Skin of body (tissue), 1 donor: ENCODE measurements at regions not wholly inside any gene's neighbourhood (a gene's known extent, or its start where the extent isn't known, plus 50 kb on each side); places are given as distances from the start of the nearest gene placed in this dataset.
A peak's percentile ranks its signal among the peaks of the same experiment; 100 is the strongest.

Experiments
- DNase-seq: peaks from one replicate; lab custom pipeline; 2025; lab: John Stamatoyannopoulos, UW

DNA sequence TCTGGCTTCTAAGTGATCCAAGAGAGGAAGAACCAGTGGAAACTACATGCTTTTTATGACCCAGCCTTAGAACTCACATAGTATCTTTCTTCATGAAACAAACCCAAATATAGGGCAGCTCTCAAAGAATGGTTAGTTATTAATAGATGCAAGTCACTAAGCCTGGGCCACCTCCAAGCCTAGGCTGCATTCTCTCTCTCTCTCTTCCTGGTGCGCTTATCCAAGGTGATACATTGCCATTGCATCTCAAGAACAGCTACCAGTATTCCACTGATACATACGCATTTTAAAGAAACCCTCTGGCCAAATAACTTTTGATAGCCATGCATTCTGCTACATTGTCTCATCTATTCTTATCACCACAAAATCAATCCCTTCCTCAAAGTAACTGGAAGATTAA, 455.6 kb upstream of the ADGRL2 start:
- no peak for DNase-seq

DNA sequence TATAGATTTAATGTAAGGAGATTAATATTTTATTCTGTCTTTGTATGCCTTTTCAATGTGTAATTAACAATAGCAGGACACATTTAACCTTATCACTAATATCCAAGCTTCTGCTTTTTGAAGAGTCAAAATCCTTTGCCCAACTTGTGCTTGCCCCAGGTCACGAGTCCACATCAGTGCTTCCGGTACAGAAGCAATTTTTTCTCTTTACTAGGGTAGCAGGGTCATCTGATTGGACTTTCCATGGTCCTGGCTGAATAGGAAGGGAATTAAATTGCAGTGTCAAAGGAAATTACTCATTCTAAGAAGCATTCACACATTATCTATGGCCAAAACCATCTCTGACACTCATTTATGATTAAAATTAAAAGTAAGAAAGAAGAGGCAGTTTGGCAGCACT, 460.5 kb upstream of the ADGRL2 start:
- no peak for DNase-seq

DNA sequence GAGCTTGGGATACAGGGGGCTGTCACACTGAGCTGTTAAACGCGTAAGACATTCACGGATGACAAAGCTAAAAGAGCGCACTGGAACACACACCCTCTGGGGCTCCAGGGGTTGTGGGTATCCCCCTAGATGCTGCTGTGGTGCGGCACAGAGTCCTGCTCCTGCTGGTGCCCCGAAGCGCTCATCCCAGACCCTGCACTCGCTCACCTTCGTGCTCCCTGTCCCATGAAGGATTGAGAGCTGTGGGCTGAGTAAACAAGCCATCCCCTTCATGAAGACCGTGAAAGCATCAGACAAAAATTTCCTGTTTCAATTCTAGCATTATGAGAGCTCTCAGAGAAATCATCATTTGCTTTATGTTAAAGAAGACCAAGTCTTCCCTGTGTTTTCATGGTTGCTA, 463.5 kb upstream of the ADGRL2 start:
- no peak for DNase-seq

DNA sequence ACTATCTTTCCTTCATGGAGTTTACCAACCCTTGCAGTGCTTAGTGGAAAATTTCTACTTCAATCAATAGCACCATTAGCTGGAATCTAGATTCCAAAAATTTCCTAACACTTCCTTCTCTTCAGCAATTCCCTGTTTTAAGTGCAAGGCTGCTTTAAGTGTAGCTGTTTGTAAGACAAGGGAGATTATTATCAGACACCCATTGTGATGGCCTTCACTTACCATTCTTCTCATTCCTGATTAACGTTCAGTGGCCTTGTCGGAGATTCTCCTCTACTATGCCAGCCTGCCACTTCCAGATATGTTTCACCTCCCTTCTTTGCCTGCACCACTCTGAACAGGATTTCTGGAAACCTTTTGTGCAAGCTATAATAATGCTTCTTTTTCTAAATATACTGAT, 464.9 kb upstream of the ADGRL2 start:
- DNase-seq = no peak

DNA sequence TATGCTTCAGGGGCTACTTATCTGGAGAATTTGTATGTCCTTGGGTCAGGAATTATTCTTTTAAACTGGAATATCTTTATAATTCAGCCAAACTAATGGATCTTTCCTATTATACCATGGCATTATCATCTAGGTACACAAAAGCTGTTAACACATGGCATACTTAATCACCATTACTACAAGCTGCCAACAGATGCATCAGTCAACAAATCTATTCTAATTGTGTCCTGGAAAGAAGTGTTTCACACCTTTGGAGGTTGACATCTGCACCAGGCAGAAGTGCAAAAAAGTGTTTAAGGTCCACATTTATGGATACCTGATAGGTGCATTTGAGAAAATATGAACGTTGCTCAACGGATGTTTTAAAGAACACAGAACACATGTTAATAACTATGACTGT, 470.2 kb upstream of the ADGRL2 start:
- no peak for DNase-seq

DNA sequence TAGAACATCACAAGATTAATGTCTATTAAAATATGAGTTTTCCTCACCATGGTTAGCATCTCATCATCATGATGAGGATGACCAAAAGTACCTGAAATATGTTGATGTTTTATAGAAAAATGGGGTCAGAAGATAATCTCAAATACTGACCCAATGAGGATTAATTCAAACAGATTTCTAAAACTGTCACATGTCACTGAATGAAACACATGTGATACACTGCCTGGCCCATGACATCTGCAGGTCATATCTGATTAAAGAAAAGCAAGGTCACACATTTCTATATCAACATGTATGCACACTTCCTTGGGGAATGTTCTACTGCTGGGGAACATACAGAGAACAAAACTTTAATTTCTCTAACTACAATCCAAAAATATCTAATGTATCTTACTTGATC, 470.6 kb upstream of the ADGRL2 start:
- no peak for DNase-seq

DNA sequence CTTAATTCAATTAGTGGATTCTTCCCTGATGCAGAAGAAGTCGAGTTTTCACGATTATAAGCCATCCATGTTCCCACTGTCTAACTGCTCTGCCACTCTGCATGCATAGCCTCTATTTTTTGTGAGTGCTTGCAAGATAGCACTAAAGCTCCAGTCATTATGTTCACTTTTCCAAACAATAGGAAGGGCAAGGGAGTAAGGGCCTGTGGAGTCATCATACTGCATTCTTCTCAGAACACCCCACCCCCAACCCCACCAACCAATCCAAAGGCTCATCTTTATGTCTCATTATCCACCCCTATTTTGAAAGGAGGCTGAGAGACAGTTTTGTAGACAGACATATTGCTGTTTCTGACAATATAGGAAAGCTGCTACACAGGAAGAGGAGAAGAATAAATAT, 471.7 kb upstream of the ADGRL2 start:
- no peak for DNase-seq

DNA sequence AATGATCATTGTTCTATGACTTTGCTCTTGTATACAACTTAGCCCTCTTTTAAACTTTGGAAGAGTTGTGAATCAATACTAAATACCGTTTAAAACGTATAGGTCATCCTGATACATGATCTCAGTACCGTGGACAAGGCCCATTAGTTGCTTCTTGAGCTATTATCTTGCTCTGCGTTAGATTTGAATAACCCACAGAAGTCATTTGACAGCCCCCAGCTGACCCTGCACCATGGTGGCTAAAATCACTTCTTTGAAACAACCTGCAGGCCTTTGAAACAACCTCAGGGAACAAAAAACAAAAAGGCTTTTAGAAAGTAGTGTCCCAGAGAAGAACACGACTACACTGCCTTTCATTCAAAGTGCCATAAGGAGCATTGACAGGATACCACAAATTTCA, 473.0 kb upstream of the ADGRL2 start:
- DNase-seq = no peak

DNA sequence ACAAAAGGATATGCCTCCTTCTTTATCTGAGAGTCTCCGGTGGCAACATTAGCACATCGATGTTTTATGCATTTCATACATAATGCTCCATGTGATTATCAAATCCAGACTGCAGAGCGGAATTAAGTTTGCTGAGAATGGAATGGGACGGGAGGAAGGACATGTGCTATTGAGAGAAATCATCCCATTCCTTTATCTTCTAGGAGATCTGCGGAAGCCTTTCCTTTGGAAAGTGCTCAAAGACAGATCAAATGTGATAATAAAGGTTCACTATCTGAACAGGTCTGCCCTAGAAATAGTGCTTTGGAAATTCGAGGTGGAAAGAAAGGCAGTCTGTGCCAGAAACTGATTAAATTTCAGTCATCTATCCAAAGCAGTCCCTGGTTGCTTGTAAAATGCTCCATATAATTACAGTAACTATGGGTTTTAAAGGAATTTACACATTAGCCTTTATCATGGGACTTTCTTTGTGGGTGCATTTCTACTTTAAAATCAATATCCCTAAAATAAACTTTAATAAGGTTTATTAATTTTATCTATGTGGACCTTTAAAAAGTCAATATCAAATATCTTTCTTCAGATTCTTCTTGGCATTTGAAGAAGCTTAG, 473.5 kb upstream of the ADGRL2 start:
- DNase-seq = no peak

DNA sequence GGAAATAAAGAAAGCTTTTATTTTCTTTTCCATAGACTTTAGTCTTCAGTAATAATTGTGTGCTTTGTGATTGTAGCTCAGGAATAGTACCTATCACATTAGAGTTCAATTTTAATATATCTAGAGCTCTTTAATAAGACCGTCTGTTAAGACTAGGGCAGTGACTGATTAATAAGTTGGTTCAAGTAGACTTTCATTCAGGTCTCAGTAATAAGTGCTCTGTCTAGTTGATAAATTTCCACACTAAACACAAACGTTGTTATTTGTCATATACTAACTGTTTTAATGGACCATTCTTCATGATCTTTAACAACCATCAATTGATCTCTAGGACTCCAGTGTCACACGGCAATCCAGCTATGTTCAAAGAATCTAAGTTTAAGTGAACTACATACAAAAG, 474.5 kb upstream of the ADGRL2 start:
- no peak for DNase-seq

DNA sequence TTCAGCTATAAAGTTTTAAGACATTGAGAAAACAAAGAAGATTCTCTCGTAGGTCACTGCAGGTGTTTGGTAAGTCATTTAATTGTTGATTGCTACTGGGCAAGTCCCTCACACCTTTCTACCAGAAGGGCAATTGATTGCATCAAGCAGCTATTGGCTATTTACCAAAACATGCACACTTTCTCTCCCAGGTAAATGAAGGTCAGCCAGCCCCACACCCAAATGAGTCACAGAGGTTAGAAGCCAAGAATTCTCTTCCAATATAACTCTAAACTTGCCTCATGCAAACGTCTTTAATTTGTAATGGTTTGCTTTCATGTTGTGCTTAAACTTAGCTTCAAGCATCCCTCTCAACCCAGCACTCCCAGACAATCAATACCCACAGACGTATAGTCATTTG, 475.3 kb upstream of the ADGRL2 start:
- no peak for DNase-seq

DNA sequence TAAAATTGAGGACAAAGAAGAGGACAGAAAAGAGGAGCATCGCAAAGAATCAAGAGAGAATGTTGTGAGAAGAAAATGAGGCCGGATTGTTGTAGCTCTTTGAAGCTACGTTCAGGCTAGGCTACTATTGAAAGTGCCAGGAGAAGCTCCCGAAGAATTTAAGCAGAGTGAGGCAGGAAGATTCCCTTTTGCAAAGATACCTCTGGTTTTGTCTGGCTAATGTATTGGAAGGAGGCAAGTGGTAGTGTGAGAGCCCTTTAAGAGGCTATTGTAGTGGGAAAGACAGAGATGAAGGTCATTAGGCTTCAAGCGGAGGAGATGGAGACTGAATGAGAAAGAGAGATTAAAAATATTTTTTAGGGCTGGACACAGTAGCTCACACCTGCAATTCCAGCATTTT, 476.9 kb upstream of the ADGRL2 start:
- DNase-seq = no peak

DNA sequence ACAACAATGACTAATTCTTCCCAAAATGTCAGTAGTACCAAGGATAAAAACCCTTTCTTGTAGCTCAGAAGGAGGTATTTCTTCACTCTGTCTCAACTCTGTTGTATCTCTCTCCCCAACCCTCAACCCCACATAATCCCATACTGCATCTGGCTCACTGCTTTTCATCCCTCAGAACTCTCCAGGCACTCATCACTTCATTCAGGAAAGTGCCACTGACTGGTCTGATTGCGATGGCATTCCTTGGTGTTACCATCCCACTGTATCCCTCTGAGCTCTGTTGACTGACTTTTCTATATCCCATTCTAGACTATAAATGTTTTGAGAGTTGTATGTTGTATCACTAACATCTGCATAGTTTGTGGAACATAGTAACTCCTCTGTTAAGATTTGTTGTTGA, 483.5 kb upstream of the ADGRL2 start:
- DNase-seq = no peak

DNA sequence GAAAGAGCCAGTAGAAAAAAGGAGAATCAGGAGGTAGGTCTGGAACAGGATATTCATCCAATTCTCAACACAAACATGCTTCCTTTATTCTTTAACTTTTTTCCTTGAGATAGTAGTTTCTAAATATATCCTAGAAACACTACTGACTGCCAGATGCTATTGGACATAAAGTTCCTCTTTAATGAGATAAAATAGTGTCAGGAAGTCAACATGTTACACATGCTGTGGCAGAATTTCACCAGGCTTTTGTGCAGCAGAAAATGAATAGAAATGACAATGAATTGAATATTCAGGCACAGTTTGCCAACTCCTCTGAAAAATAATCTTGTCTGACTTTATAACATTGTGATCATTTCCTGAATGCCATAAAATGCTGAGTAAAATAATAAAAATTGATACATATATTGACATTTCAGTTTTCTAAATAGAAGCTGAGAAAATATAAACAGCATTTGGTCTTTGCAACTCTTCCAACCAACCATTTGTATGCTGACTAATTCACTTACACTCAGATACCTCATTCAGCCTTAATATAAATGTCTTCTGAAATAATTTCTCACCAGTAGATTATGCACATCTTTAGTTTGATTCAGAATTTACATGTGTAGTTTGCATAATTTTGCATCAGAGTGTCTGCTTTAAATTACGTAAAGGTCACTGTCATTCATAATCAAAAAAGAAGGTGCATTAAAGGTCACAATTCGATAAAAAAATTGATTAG, 486.1 kb upstream of the ADGRL2 start:
- DNase-seq = peak; percentile 19

DNA sequence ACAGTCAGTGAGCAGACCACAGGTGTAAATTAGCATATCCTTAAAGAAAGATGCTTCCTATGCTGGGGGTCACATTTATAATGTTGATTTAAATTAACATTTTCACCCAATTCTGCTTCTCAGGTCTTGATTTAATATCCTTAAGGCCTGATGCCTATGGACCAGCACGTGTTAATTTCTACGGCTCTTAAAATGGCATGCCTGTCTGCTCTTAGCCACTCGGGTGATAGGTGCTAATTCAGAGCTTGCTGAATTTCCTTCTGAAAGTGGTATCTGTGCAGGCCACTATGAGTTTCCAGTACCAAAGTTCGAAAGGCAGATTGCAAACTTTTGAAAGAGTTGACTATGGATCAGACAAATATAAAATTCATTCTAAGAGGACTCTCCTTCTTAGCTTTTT, 487.4 kb upstream of the ADGRL2 start:
- DNase-seq = no peak

DNA sequence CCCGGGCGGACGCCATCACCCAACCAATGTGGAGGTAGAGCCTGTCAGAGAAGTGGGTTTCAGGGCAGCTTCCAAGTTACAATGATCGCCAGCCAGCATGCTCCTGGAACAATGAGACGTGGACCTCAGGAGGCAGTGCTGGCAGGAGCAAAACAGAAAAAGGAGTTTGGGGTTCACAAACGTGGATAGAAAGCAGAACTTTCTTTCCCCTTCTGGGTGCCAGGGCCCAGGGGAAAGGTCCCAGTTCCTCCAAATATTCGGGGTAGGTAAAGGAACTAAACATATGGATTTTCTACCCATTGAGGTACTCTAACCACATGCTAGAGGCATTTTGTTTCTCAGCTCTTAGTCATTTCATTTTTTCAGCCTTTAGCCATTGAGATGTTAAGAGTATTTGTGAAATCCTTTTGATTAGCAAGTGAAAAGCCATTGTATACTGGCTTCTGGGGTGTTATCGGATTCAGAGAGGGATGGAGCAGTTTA, 488.4 kb upstream of the ADGRL2 start:
- DNase-seq = no peak

DNA sequence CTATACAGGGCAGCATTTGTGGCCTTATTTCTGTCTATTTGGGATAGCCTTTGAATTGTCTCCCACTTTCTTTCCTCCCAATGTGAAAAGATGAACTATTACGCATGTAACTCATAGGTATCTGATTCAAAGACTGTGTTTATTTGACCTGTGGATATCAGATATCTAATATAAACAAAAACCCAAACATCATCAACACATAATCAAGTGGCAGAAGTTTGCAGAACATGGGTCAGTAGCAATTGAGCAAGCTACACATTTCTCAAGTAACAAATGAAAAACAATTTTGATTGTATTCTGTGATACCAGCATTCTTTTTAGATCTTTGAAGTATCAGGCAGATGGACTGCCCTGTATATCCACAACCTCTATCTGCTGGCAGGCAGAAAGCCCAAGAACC, 490.5 kb upstream of the ADGRL2 start:
- no peak for DNase-seq

DNA sequence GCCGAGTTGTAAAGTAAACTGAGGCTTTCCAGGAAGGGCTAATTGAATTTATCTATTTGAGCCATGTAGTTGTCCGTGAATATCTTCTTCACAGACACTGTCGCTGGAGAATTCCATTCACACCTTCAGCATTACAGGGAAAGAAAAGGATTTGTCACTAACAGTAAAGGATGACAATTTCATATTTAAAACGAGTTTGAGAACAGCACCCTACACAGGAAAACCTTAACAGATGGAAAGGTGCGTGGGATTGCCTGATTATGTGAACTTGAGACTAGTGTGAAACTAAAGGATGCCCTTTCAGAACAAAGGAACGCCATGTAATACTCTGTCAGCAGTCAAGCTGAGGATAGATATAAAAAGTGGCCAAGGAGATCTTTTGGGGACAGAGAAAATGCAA, 492.5 kb upstream of the ADGRL2 start:
- DNase-seq = no peak

DNA sequence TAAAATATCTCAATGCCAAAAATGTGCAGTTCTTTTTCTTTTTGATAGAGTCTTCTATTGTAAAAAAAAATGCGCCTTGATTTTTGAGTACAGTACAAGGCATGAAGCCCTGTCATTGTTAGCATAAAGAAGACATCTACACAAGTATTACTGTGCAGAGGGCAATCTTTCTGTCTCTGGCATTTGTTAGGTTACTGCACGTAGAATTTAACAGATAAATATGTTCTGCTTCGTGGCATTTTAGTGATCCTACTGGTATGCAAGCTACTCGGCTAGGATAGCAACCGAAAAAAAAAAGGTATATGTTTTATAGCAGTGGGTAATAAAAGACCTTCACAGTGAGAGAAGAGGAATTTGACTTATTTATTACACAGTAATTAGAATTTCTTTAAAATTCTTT, 492.9 kb upstream of the ADGRL2 start:
- DNase-seq = no peak

DNA sequence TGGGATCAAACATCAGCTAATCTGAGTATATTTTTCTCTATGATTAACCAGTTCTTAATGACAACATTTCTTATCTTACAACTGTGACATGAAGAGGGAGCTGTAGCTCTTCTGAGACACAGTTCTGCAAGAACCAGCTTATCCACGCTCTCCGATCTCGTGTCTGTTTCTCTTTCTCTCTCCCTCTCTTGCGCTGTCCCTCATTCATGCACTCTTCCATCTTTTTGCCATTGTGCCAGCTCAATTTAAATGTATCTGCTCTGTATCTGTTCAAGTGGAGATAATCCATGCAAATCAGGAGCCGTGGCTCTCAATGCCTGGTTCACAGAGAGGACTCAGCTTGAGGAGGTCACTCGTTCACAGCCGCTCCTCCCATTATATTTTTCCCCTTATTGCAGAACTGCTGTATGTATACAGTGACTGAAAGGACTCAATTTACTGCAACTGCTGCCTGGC, 494.7 kb upstream of the ADGRL2 start:
- DNase-seq = peak; percentile 74

DNA sequence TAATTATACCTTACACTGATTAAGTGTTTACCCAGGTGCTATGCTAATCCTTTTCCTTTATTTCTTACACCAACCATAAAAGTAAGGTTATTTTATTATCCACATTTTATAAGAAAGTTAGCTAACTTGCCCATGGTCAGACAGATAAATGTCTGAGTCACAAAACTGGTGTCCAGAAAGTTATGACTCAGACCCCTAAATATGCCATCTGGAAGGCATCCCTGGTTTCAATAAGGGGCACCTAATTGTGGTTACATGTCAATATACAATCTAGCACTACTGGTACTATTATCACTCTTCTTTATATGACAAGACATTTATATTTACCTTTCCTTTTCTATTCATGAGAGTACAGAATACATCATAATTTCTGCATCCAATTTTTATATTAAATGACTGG, 496.5 kb upstream of the ADGRL2 start:
- DNase-seq = no peak

DNA sequence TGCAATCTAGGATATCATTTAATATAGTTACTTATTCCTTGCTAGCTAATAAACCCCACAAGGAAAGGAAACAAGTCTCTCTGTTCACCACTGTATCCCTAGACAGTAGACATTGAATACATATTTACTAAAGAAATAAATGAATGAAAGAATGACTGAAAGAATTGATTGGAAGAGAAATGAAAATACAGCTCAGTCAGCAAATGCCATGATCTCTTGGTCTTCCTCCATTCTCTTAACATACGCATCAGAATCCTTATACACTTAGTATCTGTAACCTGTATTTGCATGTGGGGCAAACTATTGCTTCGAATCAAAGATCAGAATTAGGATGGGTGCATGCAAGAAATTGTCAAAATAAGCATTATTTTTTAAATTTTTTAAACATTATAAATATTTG, 500.8 kb upstream of the ADGRL2 start:
- no peak for DNase-seq

DNA sequence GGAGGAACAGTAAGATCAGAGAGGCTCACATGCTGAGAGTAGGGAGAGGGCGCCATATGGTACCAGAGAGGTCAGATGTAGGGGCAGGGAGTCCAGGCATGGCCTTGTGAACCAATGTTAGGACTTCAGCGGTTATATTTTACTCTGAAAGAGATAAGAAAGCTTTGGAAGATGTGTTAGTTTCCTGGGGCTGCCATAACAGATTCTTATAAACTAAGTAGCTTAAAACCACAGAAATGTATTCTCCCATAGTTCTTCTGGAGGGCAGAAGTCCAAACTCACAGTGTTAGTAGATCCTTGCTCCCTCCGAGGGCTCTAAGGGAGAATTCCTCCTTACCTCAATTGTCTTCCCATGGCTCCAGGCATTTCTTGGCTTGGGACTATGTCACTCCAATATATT, 502.5 kb upstream of the ADGRL2 start:
- DNase-seq = no peak
